ENCODE measurements at regions not wholly inside any gene's neighbourhood (a gene's known extent, or its start where the extent isn't known, plus 50 kb on each side); places are given as distances from the start of the nearest gene placed in this dataset.

DNA sequence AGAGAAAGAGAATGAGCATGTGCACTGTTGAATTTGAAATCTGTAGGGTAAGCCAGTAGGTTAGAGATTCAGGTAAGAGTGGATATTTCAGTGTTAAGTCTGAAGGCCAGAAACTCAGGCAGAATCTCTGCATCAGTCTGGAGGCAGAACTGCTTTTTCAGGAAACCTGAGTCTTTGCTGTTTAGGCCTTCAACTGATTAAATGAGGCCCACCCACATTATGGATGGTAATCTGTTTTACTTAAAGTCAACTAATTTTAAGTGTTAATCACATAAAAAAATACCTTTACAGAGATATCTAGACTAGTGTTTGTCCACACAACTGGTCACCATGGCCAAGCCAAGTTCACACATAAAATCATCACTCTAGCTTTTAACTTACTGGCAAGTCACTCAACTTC, 205.0 kb upstream of the DDHD1 start:
- DNase-seq (ENCODE audit: low read depth in 3 of 3) = no peak

DNA sequence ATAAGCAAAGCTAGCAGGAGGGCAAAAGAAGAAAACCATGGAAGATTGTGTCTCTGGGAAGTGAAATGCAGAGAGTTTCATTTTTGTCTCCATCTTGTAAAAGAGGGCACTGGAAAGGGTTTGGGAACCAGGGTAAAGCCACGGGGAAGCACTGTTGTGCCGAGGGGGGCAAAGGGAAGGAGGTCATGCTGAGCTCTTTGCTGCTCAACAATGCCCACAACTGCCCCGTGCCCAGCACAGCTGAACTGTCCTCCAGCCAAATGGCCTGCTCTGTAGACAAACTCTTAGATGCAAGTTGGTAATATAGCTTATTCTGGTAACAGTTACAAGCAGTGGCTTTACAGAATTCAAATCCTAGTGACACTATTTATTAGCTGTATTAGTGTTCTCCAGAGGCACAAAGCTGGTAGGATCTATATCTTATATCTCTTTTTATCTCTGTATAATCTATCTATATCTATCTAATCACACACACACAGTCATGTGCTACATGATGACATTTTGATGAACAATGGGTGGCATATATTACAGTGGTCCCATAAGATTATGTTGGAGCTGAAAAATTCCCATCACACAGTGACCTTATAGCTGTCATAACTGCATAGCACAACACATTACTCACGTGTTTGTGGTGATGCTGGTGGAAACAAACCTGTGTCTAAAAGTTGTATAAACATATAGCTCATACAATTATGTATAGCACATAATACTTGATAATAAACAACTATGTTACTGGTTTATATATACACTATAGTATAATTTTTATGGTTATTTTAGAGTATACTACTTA, 203.4 kb upstream of the DDHD1 start:
- DNase-seq (ENCODE audit: low read depth in 3 of 3) = no peak

DNA sequence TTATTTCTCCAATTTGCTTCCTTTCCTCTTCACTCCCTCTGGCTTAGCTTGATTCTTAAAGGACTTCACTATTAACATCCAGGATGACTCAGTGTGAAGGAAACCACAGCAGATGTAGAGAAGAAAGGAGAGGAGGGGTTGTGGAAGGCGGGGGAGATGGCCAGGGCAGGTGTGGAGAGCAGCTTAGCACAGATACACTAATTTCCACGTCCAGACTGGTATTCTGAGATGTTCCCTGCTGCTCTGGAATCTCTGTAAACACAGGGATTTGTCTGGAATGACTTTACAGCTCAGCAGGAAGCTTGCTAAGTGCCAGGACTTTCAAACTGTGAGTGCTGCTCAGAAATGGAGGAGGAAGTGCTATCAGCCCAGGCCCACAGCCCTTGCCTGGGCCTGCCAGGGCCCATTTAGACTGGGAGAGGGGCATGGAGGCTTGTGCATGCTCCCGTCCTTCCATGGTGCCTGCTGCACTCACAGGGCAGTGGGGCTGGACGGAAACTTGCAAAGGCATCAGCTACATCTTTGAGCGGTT, 202.5 kb upstream of the DDHD1 start:
- DNase-seq (ENCODE audit: low read depth in 3 of 3) = no peak

- no peak for DNase-seq (ENCODE audit: low read depth in 3 of 3)
Measured at GRCh38 chr14:53354336-53354735, 201.2 kb upstream of the DDHD1 start.

- no peak for DNase-seq (ENCODE audit: low read depth in 3 of 3)
Measured at GRCh38 chr14:53350866-53351265, 197.7 kb upstream of the DDHD1 start.

GRCh38 chr14:53350429-53350828, 197.3 kb upstream of the DDHD1 start:
- no peak for DNase-seq (ENCODE audit: low read depth in 3 of 3)

- DNase-seq (ENCODE audit: low read depth in 3 of 3) = no peak
Measured at GRCh38 chr14:53346988-53347387, 193.9 kb upstream of the DDHD1 start.

DNA sequence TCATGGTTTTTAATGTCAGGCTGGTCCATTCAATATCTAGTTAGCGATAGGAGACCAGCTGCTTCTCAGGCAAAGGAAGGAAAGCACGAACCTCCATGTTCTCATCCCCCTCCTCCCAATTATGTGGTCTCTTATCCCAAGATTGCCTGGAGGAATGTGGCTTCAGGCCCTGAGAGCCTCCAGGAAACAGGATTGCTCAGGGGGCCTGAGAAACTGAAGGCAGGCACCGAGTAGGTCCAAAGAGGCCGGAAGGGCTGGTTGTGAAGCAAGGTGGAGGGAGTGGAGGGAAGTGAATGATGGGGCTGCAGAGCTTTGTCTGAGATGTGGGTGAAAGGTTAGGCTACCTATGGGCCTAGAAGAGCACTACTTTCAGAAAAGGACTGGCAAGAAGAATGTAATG, 188.2 kb upstream of the DDHD1 start:
- DNase-seq (ENCODE audit: low read depth in 3 of 3) = no peak

DNA sequence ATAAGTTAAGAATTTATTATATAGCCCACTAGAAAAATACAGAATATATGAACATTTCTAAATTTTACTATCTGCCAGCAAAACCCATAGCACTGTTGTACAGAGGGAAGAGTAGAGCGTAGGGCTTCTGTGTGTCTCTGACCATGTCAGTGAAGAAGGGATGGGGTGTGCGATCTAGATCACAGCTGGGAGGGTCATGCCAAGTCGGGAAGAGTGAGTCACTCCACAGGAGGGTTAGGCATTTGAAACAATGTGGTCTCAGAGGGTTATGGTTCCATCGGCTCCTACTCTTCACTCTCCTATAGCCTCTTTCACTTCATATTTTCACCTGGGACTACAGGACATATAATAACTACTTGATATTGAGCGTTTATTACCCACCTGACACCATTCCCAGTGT, 185.1 kb upstream of the DDHD1 start:
- DNase-seq (ENCODE audit: low read depth in 3 of 3) = no peak

DNA sequence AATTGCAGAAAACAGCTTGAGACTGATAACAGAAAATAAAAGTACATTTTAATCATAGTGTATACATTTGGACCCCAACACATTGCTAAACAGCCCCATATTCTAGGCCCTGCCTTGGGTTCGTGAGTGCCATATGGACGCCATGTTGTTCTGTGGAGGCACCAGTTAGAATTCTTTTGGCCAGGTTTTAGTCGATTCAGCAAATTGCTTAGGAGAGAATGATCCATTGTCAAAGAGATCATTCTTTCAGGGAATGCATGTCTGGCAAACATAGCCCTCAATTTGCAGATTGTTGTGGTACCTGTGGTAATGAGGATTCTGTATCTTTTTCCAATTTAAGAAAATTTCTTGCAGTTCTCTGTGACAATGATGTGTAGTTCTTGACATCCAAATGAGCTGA, 183.6 kb upstream of the DDHD1 start:
- no peak for DNase-seq (ENCODE audit: low read depth in 3 of 3)

DNA sequence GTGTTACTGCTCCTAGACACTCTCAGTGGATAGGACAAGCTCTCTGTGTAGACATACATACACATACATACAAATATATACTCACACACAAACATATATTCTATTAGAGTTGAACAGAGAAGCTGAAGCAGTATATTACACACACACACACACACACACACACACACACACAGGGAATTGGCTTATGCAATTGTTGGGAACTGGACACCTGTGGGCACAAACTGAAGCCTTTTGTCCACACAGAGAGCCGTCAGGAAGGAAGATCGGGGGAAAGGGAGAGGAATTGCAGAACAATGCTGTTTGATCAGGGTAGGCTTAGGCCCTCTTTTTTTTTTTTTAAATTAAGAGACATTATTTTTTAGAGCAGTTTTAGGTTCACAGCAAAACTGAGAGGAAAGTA, 180.7 kb upstream of the DDHD1 start:
- no peak for DNase-seq (ENCODE audit: low read depth in 3 of 3)

GRCh38 chr14:53331921-53332320, 178.8 kb upstream of the DDHD1 start:
- DNase-seq (ENCODE audit: low read depth in 3 of 3) = no peak

GRCh38 chr14:53331247-53331646, 178.1 kb upstream of the DDHD1 start:
- no peak for DNase-seq (ENCODE audit: low read depth in 3 of 3)

DNA sequence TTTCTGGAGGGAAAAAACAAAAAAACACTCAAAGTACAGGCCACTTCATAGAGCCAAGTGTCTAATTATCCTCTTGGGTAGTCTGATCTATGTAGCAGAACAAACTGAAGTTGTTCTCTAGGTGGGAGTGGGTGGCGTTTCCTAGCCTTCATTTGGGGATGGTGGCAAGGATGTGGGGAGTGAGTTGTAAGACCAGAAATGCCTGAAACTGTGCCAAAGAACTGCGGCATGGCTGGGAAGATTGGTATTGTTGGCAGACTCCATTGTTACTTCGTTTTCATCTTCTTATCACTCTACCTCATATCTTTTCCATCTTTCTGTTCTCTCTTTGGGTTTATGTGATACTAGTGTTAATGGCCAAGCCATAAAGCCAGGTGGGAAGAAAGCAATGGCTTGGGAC, 177.3 kb upstream of the DDHD1 start:
- DNase-seq (ENCODE audit: low read depth in 3 of 3) = no peak

DNA sequence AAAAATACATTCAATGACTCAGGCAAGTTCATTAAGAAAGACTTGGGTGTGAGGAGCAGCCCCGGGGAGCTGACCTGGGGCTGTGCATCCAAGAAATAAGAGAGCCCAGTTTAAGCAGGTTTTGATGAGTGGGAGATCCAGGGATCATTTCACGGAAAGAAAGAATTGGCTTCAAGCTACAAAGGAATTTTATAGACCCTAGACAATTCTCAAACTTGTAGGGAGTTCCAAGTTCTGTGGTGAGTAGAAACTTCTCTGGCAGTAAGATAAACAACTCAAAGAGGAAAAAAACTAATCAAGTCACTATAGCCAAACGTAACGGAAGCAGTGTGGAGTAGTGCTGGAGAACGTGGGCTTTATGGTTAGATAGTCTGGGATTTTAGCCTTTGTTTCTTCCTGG, 175.7 kb upstream of the DDHD1 start:
- DNase-seq (ENCODE audit: low read depth in 3 of 3) = no peak

GRCh38 chr14:53327716-53328115, 174.6 kb upstream of the DDHD1 start:
- DNase-seq (ENCODE audit: low read depth in 3 of 3) = no peak

GRCh38 chr14:53325176-53325806, 172.2 kb upstream of the DDHD1 start:
- DNase-seq (ENCODE audit: low read depth in 3 of 3) = no peak

DNA sequence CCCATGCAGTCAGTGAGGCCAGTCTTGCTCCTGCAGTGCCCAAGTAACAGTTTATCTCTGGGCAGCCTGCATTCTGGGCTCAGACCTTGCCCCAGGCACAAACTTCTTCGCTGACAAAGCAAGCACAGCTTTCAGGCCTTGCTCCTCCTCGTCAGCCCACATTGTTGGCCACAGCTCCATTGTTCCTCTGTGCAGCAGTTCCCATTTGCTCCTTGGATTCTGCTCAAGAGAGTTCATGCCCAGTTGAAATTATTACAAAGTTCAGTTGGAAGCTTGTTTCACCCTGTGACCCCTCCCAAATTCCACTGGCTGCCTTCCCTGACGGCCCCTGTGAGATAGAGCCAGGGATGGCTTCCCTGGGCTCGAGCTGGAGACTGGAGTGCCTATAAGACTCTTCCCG, 163.4 kb upstream of the DDHD1 start:
- DNase-seq (ENCODE audit: low read depth in 3 of 3) = no peak

DNA sequence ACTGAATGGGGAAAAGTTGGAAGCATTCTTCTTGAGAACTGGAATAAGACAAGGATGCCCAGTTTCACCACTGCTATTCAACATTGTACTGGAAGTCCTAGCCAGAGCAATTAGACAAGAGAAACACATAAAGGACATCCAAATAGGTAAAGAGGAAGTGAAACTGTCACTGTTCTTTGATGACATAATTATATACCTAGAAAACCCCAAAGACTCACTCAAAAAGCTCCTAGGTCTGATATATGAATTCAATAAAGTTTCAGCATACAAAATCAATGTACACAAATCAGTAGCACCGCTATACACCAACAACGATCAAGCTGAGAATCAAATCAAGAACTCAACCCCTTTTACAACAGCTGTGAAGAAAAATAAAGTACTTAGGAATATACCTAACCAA, 157.3 kb upstream of the DDHD1 start:
- no peak for DNase-seq (ENCODE audit: low read depth in 3 of 3)

DNA sequence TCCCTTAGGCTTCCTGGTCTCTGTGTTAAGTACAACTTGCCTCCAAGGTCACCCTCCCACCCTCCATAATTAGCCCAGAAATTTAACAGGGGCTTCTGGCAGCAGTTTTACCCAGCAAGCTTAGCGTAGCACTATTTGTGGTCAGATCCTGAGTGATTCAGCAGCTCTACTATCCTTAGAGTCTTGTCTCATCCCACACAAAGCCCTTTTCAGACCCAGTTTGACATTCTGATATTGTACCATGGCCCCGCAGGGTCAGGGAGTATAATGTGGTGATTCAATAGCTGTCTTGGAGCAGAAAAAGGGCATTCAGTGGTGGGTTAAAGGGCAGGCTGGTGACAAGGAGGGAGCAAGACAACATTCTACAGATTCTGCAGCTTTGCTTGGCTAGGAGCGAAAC, 153.8 kb upstream of the DDHD1 start:
- no peak for DNase-seq (ENCODE audit: low read depth in 3 of 3)

GRCh38 chr14:53306267-53306721, 153.2 kb upstream of the DDHD1 start:
- DNase-seq (ENCODE audit: low read depth in 3 of 3) = peak in 2 of 3 donors; percentile 30 to 31

DNA sequence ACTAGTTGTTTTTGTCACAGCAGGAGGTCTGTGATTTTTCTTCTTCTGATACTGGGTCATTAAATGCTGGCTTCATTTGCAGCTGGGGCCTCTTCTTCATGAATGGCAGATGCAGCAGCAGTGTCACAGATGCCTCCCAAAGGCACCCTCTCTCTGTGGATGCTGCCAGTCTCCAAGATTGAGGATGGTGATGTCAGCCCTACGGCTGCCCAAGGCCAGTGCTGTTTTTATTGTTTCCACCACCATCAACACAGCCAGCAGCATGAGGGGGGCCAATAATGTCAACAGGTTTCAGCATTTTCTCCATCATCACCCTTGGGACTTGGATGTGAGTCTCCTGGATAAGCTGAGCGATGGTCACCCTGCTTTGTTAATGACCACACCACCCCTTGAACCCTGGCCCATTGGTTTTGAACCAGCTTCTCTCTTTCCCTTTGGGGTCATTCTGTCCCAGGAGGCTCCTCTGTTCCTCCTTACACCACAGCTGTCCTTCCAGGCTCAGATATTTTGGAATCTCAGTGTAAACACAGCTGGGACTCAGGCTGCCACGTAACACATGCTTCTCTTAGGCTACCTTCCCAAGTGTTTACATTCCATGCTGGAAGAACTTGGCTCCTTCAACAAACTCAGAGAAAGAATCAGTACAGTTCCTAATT, 151.7 kb upstream of the DDHD1 start:
- no peak for DNase-seq (ENCODE audit: low read depth in 3 of 3)

All from stimulated activated CD4-positive, alpha-beta T cell treated with anti-CD3 and anti-CD28 coated beads, TNF-alpha, amount 100 ng/mL, for 48 hours (primary cell).